ENCODE measurements at regions not wholly inside any gene's neighbourhood (a gene's known extent, or its start where the extent isn't known, plus 50 kb on each side); places are given as distances from the start of the nearest gene placed in this dataset.

DNA sequence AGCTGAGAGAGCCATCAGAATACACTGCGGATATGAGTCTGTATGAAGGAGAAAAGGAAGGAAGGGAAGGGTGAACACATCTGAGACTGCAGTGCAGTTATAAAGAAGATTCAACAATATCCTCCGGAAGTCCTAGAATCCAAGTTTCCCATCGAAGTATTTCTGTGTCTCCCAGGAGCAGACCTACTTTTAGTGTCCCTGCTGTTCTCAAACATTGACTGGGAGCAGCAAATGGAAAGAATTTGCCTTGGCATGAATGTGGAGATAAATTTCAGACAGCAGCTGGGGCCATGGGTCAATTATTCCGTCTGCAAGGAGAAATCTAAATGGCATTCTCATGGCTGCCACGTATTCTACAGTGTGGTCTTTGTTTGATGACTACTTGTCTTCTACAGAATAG, 478.1 kb upstream of the SMC2 start (continued):
- no peak for TF ChIP-seq TCF12 (IDR thresholded peaks at IDR 0.05; ENCODE audit: low read depth, low read length)
- no peak for TF ChIP-seq BACH1 (IDR thresholded peaks at IDR 0.05; ENCODE audit: low read length)
- TF ChIP-seq HDAC6 (IDR thresholded peaks at IDR 0.05; ENCODE audit: low read depth, low read length) = no peak
- TF ChIP-seq SRF (IDR thresholded peaks at IDR 0.05; ENCODE audit: low read depth, low read length) = no peak
- no peak for TF ChIP-seq EZH2 (IDR thresholded peaks at IDR 0.05; ENCODE audit: low read depth, low read length, severe bottlenecking)
- TF ChIP-seq CTBP2 (IDR thresholded peaks at IDR 0.05; ENCODE audit: borderline replicate concordance, insufficient read depth, insufficient read length, low read length) = no peak
